GM19468 (cell line): ENCODE measurements at regions not wholly inside any gene's neighbourhood (a gene's known extent, or its start where the extent isn't known, plus 50 kb on each side); places are given as distances from the start of the nearest gene placed in this dataset.
"Not testable (repeated sequence)": the region's sequence is repeated elsewhere in the genome, so short reads cannot be mapped to it uniquely, and the experiment has no call there.

Experiments used
- ATAC-seq: cut with Tn5 transposase; IDR thresholded peaks from one replicate; pipeline ENCODE4 v1.9.1; 2021; ENCODE audit warnings: mild to moderate bottlenecking, moderate library complexity, moderate number of reproducible peaks; ENCODE audit not compliant: unreplicated experiment; ENCODE audit errors: extremely low read depth

DNA sequence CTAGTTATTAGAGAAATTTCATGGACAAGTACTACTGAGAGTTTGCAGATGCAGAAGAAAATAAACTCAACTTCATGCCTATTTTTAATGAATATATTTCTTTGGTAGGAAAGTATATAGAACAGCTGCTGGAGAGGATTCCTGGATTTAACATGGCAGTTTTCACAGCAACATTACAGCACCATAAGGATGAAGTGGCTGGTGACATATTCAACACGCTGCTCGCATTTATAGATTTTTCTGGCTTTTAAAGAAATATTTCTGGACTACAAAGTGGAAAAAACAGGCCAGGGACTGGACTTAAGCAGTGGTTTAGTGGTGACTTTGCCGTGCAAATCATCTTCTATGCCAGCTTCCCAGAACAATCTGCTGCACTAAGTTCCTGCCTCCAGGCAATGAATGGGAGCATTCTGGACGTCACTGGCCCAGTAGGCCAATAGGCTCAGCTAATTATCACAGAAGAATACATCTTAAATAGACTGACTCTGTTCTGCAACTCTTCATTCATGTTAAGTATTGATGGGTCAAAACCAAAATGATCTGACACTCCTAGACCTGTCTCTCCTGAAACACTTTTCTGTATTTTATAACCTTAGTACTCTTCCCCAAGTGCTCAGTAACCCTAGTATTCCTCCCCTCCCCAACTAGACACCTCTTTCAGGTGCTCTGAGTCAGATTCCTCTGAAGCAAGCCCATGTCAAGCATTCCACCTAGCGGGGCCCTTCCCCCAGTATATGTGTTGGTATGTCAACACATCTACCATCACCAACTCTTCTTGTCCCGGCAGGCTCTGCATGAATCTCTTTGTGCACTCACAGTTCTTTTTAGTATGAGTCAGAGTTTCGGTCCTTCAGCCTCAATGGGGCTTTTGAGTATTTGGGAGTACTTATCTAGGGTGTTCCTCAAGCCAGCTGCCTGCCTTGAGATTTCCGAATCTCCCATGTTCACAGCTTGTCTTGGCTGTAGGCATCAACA lies 625.5 kb downstream of the CHSY3 start:
- no peak for ATAC-seq

DNA sequence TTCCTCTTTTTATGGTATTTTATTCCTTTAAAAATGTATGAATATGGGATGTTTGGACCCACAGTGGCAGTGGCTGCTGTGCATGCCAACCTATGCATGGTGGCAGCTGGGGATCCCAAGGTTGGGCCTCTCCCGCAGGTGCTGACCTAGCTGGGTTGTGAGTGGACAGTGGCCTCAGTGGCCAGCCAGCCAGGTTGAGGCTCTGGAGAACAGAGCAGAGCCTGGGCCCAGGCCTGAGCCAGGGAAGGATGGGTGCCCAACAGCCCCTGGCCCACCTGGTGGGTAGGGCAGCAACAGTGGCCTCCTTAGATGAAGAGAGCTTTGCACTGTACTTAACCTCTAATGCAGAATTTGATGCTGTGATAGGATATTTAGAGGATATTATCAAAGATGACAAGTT lies 624.8 kb downstream of the CHSY3 start:
- ATAC-seq: no peak

DNA sequence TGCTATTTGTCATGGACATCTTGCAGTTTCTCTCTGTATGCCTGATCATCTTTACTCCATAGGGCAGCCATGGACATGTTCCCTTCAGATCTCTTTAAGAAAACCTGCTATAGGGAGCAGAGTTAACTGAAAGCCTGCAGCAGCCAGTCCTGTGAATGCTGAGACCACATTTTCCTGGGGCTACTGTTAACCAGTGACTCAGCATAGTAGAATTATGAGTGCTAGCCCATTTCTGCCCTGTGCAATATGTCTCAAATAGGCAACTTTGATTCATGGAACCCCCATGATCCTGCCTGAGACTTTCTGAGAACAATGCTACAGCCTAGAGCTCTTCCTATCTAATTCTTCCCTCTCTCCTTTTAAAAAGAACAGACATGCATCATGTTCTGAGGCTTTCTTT lies 624.2 kb downstream of the CHSY3 start:
- ATAC-seq: no peak

DNA sequence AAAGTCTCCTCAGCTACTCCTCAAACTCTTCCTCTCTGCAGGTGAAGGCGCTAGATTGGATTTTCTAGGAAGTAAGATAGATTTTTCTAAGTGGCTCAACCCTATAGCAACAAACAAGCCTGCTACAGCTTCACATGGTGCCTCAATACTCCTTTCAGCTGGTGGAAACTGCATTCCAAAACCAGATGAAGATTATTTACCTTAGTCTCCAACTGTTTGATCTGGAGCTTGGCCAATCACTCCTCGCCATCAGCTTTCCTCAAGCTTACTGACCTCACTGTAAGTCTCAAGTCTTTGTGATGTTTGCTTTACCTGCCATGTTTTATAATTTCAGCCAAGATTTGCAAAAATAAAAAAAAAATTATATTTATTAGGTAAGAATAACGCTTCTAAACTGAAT lies 622.4 kb downstream of the CHSY3 start:
- ATAC-seq: no peak

DNA sequence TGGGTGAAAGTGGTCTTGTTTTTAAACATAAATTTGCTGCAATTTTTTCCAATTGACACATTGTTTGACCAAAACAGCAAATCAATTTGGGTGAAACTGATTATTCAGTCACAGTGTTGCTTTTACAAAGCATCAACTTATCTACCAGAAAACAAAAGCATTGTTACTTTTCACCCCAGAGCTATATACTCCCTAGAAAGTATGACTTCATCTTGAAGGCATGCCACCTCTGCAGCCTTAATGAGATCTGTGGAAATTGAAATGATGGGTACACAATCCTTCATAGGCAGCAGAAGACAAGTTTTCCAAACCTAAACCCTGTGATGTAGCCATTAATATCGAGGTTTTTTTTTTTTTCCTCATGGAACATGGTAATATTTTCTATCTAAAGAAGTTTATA lies 615.9 kb downstream of the CHSY3 start:
- no peak for ATAC-seq

DNA sequence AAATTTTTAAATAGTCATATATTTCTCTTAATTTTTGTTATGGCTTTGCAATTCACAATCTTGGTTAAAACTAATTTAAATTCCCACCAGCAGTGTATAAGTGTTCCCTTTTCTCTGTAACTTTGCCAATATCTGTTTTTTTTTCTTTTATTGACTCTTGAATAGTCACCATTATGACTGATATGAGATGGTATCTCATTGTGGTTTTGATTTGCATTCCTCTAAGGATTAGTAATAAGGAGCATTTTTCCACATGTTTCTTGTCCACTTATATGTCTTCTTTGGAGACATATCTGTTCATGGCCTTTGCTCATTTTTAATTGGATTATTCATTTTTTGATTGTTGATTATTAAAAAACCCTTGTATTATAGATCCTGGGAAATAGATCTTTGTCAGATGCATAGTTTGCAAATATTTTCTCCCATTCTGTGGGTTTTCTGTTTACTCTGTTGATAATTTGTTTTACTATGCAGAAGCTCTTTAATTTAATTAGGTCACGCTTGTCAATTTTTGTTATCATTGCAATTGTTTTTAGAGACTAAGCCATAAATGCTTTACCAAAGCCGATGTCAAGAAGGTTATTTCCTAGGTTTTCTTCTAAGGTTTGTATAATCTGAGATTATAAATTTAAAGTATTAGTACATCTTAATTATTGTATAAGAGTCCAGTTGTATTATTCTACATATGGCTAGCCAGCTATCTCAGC lies 610.9 kb downstream of the CHSY3 start:
- ATAC-seq: no peak

DNA sequence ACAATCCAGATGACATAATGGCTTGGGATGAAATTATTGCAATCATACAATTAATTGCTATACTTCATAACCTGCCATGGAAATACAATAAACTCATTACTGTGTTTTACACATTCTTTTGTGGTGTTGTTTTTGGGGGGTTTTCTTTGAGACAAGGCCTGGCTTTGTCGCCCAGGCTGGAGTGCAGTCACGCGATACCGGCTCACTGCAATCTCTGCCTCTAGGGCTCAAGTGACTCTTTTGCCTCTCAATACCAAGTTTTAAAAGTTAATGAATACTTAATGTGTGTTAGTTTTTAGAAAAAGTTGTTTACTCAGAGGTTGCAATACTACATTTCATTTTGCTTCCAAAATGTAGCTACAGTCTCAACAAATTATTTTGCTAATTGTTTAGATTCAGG lies 598.4 kb downstream of the CHSY3 start:
- ATAC-seq: no peak

DNA sequence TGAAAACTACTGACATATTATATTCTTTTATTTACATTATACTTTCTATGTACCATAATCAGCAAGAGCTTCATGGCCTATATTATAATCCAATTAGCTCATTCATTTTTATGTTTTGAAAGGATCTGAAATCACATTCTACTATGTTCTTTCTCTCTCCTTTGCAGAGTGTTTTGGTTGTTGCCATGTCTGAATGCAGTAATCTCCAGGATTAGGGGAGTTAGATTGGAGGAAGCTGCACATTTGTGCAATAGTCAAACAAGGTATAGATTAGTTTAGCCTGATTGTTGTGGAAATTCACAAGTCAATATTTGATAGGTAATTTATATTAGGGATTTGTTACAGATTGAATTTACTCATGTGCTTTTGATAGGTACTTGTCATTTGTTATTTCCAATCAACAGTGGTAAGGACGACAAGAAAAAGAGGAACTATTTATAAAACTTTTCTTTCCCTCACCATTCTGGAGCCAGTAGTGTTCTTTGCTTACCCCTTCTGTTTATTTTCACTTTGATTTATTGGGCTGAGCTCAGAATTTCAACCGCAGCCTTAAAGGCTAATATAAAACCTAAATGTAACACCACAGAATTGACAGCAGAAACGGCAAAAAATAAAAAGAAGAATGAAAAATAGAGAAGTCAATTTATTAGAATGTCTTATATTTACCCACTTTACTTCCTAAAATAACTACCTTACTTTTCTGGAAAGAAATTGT lies 597.0 kb downstream of the CHSY3 start:
- no peak for ATAC-seq

DNA sequence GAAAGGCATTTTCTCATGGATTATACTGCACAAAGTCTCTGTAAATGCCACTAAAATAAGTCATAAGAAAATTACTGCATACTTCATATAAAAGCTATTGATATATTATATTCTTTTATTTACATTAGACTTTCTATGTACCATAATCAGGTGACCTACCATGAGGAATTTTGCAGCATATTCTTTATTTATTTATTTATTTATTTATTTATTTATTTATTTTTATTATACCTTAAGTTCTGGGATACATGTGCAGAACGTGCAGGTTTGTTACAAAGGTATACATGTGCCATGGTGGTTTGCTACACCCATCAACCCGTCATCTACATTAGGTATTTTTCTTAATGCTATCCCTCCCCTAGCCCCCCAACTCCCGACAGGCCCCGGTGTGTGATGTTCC lies 596.2 kb downstream of the CHSY3 start:
- not testable (repeated sequence) for ATAC-seq

DNA sequence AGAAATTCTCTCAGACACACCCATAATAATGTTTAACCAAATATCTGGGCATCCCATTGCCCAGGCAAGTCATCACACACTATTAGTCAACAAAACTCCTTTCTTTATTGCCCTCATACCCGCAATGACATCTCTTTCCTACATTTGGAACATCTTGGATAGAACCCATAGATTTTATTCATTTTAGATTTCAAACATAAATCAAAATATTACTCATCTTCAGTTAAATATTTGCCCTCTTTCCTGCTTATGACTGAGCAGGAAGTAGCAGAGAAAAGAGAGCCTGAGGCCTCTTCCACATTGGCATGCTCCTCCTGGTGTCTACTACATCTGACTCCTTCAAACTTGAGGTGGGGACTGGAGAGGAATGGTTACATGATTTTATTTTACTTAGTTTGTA lies 592.0 kb downstream of the CHSY3 start:
- no peak for ATAC-seq

DNA sequence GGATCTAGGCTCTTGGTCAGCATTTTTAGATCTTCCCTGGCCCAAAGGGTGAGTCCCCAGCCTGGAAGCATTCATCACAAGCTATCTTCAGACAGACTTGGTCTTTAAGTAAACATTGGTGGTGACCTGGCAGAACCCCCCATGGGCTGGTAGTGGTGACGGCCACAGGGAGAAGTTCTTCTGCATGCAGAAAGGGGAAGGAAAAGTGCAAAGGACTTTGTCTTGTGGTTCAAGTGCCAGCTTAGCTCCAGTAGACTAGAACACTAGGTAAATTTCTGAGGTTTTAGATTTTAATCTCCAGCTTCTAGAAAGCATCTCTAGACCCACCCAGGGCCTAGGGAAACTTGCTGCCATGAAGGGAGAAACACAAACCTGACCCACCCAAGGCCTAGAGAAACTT lies 584.0 kb downstream of the CHSY3 start:
- ATAC-seq: no peak

DNA sequence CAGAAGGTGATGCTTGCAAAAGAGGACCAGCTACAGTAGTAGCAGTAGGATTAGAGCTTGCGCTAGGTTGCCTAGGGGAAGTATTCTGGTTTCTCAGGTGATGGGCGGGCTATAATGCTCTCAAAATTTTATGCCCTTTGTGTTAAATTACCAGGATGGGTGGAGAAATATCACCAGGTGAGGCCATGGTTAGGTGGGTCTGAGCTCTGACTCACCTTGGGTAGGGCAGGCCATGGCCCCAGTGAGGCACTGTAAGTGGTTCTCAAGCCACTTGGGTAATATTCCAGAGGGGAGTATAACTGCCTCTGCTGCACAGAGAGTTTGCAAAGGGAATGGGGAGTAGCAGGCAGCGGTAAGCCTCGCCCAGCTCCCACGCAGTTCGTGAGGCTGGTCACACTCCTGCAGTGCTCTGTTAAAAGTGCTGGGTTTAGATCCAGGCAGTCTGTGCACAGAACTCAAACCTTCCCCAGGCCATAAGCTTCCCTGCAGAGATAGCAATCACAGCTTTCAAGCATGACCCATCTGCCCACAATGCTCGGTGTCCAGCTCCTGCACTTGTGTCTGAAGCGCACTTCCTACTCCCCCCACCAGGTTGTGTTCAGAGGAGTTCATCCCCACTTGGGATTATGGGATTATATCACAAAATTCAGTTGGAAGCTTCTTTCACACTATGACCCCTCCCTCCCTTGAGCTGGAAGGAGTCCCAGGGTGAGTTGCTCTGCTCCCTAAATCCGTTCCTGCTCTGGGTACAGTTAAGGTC lies 575.0 kb downstream of the CHSY3 start:
- no peak for ATAC-seq

DNA sequence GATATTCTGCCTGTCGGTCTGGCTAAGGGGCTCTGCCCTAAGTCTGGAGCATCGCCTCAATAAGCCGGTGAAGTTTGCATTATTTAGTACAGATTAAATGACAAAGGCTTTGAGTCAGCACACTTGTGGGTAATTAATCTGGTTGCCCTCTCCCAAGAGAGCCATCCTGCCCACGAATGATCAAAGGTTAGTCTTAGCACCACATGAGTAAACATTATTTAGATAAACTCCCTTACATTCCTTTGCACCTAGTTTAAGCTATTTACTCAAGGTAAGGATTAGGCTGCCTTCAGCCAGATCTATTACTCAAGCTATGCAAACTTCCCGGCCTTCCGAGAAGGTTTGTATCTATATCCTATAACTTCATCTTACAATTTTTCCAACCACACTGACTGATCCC lies 572.1 kb downstream of the CHSY3 start:
- ATAC-seq: no peak

DNA sequence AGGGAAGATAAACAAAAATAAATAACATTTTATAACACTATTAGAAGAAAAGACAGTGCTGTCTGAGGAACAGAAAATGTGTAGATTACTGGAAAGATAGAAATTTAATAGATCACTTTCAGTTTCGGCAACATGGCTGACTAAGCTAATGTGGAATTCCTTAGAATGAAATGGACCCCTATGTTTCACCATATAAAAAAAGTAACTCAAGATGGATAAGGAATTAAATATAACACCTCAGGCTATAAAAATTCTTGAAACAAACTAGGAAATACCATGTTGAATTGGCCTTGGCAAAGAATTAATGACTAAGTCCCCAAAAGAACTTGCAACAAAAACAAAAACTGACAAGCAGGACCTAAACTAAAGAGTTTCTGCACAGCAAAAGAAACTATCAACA lies 558.3 kb downstream of the CHSY3 start:
- no peak for ATAC-seq

DNA sequence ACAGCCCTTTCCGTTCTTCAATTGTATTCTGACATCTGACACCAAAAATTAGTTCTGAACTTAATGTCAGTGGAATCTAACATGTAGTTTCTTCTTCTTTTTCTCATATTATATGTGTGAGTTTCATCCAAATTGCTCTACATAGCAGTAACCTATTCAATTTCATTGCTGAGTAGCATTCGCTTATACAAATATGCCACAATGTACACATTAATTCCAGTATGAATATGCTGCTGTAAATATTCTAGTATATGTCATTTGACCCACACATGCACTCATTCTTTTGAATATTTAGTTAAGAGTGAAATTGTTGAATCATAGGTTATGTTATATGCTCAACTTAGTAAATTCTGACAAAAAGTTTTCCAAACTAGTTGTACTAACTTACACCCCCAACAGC lies 550.9 kb downstream of the CHSY3 start:
- no peak for ATAC-seq

DNA sequence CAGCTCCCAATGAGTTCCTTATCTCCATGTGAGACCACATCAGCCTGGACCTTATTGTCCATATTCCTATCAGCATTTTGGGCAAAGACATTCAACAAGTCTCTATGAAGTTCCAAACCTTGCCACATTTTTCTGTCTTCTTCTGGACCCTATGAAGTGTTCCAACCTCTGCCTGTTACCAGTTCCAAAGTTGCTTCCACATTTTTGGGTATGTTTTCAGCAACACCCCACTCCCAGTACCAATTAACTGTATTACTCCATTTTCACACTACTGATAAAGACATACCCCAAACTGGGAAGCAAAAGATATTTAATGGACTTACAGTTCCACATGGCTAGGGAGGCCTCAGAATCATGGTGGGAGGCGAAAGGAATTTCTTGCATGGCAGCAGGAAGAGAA lies 548.5 kb downstream of the CHSY3 start:
- ATAC-seq: no peak

DNA sequence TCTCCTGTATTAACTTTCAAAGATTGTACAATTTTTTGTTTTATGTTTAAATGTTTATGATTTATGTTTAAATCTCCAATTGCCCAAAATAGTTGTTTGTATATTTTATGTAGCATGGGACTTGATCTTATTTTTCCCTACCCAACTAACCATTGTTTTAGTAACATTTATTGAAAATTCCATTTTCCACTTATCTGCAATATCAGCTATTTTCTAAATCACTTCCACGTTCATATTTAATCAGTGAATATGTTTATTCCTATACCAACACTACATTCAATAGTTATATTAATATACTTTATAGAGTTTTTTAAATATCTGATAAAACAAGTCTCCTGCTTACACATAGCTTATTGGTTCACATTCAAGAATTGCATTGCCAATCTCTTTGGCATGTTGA lies 532.2 kb downstream of the CHSY3 start:
- ATAC-seq: no peak

DNA sequence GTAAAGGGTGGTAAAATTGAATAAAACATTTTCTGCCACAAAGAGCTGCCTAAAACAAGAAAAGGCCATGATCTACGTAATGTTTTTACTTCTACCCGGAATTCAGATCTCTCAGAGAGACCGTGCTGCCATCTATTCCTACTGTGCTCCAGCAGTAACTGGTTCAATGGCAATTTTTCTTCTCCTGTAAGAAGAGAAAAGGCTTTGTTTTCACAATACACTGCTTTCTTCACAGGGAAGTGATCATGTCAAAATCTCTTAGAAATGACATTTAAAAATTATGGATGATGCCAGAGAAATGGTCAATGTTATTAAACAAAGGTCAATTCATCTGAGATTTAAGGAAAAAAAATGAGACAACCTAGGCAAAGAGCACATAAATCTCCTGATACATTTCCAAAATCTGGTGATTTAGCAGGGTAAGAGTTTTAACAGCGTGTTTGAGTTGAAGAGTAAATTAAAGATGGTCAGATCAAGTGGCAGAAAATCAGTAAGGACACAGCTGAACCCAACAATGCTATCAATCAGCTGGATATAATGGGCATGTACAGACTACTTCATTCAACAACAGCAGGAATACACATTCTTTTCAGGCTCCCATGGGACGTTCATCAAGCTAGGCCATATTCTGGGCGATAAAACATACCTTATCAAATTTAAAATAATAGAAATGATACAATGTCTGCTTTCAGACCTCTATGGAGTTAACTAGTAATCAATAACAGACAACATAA lies 523.1 kb downstream of the CHSY3 start:
- no peak for ATAC-seq

DNA sequence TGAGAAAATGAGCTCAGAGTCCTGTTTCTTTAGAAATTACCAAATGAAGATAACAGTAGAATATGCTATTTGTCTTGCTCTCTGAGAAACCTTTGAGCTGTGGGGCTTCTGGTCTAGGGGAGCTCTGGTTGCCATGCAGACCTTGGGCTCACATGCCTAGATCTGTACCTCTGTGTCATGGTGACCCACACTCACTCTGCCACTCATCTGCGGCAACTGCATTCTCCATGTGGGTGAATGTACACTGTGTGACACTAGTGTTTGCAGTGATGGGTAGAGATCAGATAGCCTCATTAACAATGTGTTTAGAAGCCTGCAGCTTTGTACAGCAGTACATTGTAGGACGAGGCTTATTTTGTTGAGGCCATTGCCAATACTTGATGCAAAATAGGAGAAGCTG lies 521.2 kb downstream of the CHSY3 start:
- no peak for ATAC-seq

DNA sequence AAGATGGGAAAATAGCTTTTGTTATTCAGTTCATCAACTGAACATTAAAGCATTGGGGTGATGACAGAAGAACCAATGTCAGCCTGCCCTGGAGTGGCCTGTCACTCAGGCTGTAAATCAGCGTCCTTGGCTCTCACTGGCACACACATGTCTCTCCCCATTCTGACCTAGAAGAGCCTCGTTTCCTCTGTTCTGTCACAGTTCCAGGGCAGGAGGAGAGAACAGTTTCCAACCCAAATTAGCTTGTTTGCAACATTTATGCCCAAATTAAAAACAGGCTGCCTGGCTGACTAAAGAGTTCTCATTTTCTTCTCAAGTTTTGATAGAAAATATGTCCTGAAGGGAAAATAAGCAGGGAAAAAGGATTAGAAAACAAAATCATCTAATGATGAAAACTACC lies 520.1 kb downstream of the CHSY3 start:
- no peak for ATAC-seq
